GM12864 (cell line): ENCODE measurements at regions not wholly inside any gene's neighbourhood (a gene's known extent, or its start where the extent isn't known, plus 50 kb on each side); places are given as distances from the start of the nearest gene placed in this dataset.

Experiments used
- DNase-seq: peaks from one replicate; pipeline ENCODE4 v3.0.0-alpha.2; 2011; ENCODE audit warnings: low read depth
- H3K4me3 ChIP-seq: 2 replicates; pipeline ENCODE4 v1.5.1; 2011; ENCODE audit warnings: mild to moderate bottlenecking, low read depth, low read length, control low read depth
- TF ChIP-seq, protein P1 (sequence below): IDR thresholded peaks from 2 replicates; pipeline ENCODE4 v1.5.1; 2011; ENCODE audit warnings: low read depth, mild to moderate bottlenecking, moderate library complexity, low read length, control low read depth, inconsistent platforms; ENCODE audit errors: missing control alignments

DNA sequence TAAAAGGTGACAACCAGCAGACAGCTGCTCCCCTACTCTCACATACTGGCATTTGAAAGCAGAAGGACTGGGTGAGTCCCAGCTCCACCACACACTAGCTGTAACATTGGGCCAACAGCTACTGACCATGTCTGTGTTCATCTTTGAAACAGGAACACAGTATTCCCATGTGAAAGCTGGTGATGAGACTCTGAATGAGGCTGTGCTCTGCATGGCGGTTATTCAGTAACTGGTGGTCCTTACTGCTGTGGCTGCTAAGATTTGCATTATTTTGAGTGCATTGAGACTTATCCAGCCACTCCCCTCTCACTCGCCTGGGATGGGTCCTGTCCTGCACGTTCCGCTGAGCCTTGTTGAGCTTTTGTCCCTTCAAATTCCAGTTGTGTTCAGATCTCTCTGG is 342.9 kb downstream of the FOXL1 start:
- DNase-seq, result no peak
- no peak overlapping the region for H3K4me3 ChIP-seq
- TF ChIP-seq, protein P1, sequence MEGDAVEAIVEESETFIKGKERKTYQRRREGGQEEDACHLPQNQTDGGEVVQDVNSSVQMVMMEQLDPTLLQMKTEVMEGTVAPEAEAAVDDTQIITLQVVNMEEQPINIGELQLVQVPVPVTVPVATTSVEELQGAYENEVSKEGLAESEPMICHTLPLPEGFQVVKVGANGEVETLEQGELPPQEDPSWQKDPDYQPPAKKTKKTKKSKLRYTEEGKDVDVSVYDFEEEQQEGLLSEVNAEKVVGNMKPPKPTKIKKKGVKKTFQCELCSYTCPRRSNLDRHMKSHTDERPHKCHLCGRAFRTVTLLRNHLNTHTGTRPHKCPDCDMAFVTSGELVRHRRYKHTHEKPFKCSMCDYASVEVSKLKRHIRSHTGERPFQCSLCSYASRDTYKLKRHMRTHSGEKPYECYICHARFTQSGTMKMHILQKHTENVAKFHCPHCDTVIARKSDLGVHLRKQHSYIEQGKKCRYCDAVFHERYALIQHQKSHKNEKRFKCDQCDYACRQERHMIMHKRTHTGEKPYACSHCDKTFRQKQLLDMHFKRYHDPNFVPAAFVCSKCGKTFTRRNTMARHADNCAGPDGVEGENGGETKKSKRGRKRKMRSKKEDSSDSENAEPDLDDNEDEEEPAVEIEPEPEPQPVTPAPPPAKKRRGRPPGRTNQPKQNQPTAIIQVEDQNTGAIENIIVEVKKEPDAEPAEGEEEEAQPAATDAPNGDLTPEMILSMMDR, result no peak

DNA sequence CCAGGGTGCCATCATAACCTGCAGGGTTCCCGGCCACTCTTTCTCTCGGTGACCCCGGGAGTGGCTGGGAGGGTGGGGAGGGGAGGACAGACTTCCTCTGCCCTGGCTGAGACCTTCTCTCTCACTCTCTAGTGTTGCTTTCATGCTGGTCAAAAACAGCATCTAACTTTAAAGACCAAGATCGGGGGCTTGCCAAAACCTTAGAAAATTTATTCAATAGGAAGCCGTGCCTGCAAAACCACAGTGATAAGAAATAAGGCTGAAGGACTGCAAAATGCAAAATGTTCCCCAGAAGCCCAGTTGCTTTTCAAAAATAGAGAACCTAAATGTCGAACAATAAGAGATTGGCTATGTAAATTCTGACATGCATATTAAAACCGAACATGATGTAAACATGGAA is 344.0 kb downstream of the FOXL1 start:
- no peak for DNase-seq
- TF ChIP-seq, protein P1, result no peak
- no peak overlapping the region for H3K4me3 ChIP-seq

DNA sequence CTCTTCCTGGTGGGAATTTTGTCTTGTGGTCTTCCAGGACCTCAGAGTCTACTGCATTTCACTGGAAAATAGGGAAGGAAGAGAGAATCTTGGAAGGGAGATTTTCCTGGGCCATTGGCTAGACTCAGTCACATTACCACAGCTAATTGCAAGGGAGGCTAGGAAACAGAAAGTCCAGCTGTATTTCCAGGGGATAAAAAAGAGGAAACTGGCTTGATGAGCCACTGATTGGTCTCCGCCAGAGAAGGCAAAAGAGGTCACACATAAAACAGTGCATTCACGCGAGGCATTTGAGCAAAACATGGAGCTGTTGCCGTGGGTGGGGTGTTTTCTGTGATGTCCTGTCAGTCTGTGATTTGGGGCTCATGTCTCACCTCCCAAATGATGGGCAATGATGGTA is 345.3 kb downstream of the FOXL1 start:
- no peak for DNase-seq
- no peak overlapping the region for H3K4me3 ChIP-seq
- TF ChIP-seq, protein P1, result no peak

DNA sequence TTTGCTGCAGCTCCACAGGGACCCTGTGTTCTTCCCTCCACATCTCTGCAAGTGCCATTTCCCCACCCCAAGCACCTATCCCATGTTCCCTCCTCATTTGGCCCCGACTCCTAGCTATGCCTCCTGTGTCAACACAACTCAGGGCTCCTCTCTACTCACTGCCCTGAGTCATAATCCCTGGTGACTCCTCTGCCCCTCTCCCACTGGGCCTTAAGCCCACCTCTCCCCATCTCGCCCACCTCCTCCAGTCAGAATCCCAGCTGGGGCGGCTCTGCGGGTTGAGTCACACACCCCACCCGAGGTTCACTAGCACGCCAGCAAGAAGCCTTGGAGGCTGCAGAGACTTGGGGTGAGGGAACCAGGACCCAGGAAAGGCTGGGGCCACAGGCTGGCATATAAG is 346.2 kb downstream of the FOXL1 start:
- no peak for DNase-seq
- no peak overlapping the region for H3K4me3 ChIP-seq
- TF ChIP-seq, protein P1, result no peak

DNA sequence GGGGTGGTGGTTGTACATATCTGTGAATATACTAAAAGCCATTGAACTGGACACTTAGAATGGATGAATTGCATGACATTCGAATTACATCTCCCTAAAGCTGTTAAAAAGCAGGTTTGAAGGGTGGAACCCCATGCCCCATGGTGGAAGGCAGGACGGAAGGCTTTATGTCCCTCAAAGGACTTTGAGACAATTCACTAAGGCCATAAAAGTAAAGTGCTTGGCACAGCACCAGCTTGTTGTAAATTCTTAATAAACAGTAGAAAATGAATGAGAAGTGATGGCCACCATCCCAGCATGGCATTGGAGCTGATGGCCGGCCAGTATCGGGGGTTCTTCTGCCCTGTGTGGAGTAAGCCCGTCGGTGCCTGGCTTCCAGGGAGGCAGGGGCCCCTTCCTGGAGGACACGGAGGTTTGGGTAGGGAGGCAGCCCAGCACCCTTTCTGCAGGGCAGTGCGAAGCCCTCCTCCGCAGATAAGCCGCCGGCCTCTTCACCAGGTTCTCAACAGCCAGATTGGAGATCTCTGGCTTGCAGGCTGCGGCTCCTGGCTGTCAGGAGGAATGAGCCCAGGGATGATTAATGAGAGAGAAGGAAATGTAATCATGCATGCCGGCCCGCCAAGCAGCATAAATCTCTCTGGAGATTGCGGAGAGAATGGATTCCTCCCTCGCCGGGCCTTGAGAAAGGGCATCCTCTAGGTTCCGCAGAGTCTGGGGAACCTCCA is 346.9 kb downstream of the FOXL1 start:
- H3K4me3 ChIP-seq, result no peak overlapping the region

DNA sequence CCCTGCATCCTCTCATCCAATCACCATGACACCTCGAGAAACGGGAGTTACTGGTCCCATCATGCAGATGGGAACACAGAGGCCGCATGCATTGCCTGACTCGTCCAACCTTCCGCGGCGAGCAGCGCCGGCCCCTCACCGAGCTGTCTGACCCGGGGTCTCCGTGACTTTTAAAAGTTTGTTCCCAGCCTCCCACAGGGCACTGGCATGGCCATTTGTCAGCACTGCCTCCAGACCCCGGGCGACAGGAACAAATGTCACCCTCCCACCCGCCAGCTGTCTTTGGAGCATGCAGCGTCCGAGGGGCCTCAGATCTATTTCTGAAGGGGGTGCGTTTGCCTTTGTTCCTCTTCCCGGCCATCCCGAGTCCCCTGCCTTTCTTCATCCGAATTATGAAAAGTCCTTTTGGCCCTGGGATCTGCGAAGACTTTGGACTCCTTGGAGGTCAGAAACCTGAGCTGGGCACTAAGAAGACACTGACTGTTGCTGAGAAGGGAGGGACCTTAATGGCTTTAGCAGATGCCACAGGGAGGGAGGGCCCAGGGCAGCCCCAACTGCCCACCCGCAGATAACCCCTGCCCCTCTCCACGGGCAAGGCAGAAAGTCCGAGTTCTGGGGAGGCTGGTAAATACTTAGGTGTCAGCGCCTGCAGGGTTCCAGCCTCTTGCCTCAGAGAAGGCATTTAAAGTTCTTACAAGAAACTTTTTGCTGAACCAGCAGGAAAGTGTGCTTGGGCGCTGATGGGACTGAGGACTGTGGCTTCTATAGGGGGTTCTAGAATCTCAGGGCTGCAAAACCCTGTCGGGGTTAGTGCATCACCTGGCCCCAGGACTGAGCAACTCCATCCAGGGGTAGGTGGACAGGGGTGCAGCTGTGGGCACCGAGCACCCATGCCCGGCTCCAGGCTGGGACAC is 348.1 kb downstream of the FOXL1 start:
- DNase-seq, result no peak
- no peak overlapping the region for H3K4me3 ChIP-seq
- TF ChIP-seq, protein P1, result no peak

More for the DNA sequence above, 346.9 kb downstream of the FOXL1 start:
- no peak for DNase-seq
- TF ChIP-seq, protein P1, result no peak
